Right lung (tissue), 2 donors: ENCODE measurements at regions not wholly inside any gene's neighbourhood (a gene's known extent, or its start where the extent isn't known, plus 50 kb on each side); places are given as distances from the start of the nearest gene placed in this dataset.

Experiments
- DNase-seq, 2 donors: peaks; one replicate each; pipeline ENCODE4 v3.0.0-alpha.2; 2013

DNA sequence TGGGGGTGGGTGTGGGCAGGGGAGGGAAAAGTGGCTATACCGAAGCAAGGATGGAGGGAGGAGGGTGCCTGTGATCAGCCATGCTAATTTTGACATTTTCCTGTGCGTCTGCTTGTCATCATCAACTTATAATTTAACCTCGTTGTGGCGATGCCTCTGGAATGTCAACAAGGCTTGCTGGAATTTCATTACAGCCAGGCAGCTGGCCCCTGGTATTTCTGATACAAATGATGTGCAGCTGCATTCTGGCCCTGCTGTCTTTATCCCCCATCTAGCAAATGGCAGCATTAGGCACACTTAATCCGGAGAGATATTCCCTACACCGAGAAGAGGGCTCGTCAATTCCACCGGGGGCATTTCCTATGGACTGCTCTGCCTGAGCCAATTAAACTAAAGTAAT, 278.3 kb upstream of the CCL2 start:
- DNase-seq: no peak

- DNase-seq: no peak
Measured at GRCh38 chr17:33977729-33978514, 277.2 kb upstream of the CCL2 start.

DNA sequence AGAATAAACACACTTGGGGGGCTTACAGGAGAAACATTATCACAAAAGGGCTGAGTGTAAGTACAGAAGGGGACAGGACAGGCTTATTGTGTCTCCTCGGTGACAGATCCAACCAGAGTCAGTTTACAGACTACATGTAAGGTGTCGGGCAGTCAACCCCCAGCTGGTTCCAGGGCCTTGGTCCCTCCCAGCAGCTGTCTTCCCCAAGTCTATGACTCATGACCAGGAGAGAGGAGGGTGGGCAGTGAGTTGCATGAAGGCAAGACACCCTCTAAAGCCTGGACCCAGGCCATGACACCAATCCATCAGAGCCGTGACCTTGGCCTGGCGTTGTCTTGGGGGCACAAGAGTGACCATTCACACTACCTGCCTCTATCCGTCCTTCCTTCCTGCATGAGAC, 276.2 kb upstream of the CCL2 start:
- no peak for DNase-seq

DNA sequence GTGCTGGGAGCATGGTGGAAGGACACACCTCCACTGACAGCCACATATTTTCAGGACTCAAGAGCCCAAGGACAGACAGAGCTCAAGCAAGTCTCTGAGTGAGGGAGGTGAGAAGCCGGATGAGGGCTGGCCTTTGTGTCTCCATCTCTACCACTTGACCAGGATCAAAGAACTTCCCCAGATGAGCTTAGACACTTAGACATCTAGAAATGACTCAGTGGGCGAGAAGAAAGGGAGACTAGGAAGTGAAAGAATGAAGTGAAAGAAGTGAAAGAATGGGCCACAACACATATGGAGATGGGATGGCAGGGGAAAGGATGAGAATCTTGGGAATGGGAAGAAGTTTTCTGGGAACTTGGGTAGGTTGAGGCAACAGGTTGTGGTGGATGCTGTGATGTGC, 274.9 kb upstream of the CCL2 start:
- DNase-seq: no peak

DNA sequence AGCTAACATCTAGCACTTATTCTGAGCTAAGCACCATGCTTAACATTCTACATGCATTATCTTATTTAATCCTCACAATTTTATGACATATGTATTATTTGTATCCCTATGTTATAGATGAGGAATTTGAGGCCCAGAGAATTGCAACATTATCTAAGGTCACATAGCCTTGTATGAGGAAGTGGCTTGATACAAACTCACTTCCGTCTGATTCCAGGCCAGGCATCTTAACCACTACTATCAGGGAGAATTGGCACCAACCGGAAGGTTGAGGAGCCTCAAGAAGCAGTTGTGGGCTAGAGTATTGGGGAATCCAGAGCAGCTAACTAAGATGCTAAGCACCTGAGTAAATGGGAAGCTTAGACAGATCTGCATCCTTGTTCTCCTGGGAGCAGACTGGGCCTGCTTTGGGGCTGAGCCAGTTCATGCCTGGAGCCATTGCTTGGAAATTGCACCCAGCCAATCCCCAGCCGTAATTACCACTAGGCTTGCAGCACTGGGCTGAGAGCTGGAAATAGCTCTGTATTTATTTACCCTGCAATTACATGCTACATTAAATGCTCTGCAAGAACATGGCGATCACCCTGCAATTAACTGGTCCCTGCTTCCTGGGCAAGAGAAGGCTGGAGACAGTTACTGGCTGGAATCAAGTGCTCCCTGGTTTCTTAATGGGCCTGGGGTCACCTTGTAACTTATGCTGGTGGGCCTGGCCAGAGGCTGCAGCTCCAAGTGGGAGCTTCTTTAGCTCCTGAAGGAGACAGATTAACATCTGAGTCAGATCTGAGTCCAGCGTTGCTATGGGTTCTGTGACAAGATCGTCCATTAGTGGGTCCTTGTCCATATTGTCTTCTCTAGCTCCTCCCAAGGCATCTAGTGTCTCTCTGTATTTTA, 273.1 kb upstream of the CCL2 start:
- no peak for DNase-seq

DNA sequence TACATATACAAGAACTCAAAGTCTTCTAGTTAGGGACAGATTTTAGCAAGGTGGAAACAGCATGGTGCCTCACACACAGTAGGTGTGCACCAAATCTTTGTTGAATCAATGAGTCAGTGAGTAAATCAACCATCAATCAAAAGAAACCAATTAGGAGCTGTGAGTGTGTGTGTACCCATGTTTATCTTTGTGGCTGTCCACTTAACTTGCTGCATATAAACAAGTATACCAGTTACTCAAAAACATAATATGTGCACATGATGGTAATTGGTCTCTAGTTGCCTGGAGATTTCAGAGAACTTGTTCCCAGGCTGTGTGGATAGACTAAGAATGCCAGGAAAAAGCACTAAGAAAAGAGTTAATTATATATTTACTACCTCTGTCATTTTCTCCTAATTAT, 272.2 kb upstream of the CCL2 start:
- DNase-seq: no peak

- no peak for DNase-seq
Measured at GRCh38 chr17:33983824-33984574, 271.1 kb upstream of the CCL2 start.

DNA sequence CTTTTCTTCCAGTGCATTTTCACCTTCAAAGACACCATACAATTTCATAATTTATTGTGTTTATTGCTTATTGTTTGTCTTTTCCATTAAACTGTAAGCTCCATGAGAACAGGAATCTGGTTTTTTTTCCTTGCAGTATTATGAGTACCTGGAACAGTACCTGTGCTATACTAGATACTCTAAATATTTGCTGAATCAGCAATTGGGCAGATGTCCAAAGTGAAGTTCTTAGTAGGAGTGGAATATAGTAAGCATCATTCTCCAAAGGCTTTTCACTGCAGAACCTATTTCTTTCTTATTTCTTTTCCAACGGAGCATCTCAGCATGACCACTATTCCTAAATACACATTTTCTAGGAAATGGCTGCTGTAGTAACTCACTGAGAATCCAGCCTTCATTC, 269.0 kb upstream of the CCL2 start:
- DNase-seq: no peak

- no peak for DNase-seq
Measured at GRCh38 chr17:33986566-33986965, 268.5 kb upstream of the CCL2 start.

- DNase-seq: no peak
Measured at GRCh38 chr17:33987162-33987561, 267.9 kb upstream of the CCL2 start.

- DNase-seq: no peak
Measured at GRCh38 chr17:33989361-33990148, 265.5 kb upstream of the CCL2 start.

GRCh38 chr17:33990943-33991706, 264.0 kb upstream of the CCL2 start:
- no peak for DNase-seq

DNA sequence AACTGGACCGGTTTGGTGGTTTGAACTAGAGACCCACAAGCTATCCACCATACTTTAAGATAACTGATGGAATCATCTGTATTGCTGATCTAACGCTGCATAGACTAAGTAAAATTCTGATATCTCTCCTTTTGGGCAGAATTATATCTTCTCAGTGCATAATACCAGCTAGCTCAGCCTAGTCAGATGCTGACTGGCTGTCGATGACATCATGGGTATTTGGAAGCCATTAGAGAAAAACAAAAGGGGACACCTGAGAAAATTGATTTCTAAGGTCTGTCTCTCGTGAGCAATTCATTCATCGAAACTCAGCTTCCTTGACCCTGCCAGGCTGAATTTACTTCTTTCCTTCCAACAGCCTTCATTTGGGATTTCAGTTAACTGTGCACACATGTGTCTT, 263.0 kb upstream of the CCL2 start:
- DNase-seq: no peak

GRCh38 chr17:34000639-34001038, 254.4 kb upstream of the CCL2 start:
- no peak for DNase-seq

DNA sequence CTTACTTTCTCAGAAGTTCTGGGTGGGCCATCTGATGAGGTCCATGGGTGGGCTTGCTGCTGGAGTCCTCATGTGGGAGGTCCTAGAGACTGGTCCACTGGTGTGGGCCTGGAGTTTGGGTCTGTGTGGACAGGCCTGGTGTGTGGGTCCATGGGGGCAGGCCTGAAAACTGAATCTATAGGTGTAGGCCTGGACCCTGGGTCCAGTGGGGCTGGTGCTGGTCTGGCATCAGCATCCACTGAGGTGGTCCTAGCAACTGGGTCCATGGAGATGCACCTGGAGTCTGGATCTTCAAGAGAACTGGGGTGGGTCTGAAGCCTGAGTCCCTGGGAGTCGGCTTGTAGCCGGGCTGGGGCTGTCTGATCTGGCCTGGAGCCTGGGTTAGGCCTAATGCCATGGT, 253.8 kb upstream of the CCL2 start:
- DNase-seq: no peak

GRCh38 chr17:34006126-34006525, 249.0 kb upstream of the CCL2 start:
- DNase-seq: no peak

GRCh38 chr17:34008125-34008524, 247.0 kb upstream of the CCL2 start:
- DNase-seq: no peak

GRCh38 chr17:34009912-34010311, 245.2 kb upstream of the CCL2 start:
- no peak for DNase-seq

DNA sequence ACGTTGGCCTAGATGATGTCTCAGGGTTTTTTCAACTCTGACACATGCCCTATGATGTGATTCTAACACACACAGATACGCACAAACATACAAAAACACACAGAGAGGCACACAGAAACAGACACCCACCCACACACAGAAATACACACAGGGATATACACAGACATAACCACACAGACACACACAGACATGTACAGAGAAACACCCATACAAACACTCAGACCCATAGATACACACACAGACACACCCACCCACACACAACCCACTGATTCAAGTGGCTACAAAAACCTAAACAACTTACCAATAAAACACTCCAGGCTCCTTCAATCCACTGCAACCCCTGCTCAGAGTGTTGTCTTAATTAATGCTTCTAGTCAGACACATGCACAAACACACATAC, 244.6 kb upstream of the CCL2 start:
- DNase-seq: no peak

- DNase-seq: no peak
Measured at GRCh38 chr17:34011599-34011998, 243.5 kb upstream of the CCL2 start.
